Trophoblast cell (in vitro differentiated cells and primary cell): ENCODE measurements at regions not wholly inside any gene's neighbourhood (a gene's known extent, or its start where the extent isn't known, plus 50 kb on each side); places are given as distances from the start of the nearest gene placed in this dataset.

Experiments used
- DNase-seq, 2 donors: peaks; one replicate each; pipeline ENCODE4 v3.0.0-alpha.2; 2016
- H2AFZ ChIP-seq: 2 replicates; pipeline ENCODE4 v1.6.1; 2013; ENCODE audit warnings: low read length, moderate library complexity, mild to moderate bottlenecking; ENCODE audit not compliant: insufficient read depth, poor library complexity
- H2AK5ac ChIP-seq: 2 replicates; pipeline ENCODE4 v1.6.1; 2013; ENCODE audit warnings: mild to moderate bottlenecking, low read length
- H2BK120ac ChIP-seq: 2 replicates; pipeline ENCODE4 v1.6.1; 2013; ENCODE audit warnings: low read length, mild to moderate bottlenecking, moderate library complexity; ENCODE audit not compliant: insufficient read depth, poor library complexity
- H2BK12ac ChIP-seq: 2 replicates; pipeline ENCODE4 v1.6.1; 2013; ENCODE audit warnings: mild to moderate bottlenecking, low read length, moderate library complexity
- H2BK5ac ChIP-seq: 2 replicates; pipeline ENCODE4 v1.6.1; 2013; ENCODE audit warnings: low read length, low read depth, moderate library complexity, mild to moderate bottlenecking; ENCODE audit not compliant: poor library complexity
- H3K14ac ChIP-seq: 2 replicates; pipeline ENCODE4 v1.6.1; 2013; ENCODE audit warnings: mild to moderate bottlenecking, low read length
- H3K18ac ChIP-seq: 2 replicates; pipeline ENCODE4 v1.6.1; 2013; ENCODE audit warnings: mild to moderate bottlenecking, low read length
- H3K23ac ChIP-seq: 2 replicates; pipeline ENCODE4 v1.6.1; 2013; ENCODE audit warnings: low read length
- H3K27ac ChIP-seq: 2 replicates; pipeline ENCODE4 v1.5.1; 2013; ENCODE audit warnings: low read depth, mild to moderate bottlenecking, inconsistent platforms, low read length, moderate library complexity
- H3K27me3 ChIP-seq: 2 replicates; pipeline ENCODE4 v1.6.1; 2013; ENCODE audit warnings: inconsistent platforms, mild to moderate bottlenecking, low read length, moderate library complexity; ENCODE audit not compliant: insufficient read depth
- H3K36me3 ChIP-seq, 2 experiments: 1 replicate in 1 of 2; 2 replicates in 1 of 2; pipeline ENCODE4 v1.6.1; 2013; ENCODE audit warnings: low read length in 2 of 2, mild to moderate bottlenecking in 2 of 2, moderate library complexity in 1 of 2; ENCODE audit not compliant: insufficient read depth in 2 of 2, control insufficient read depth in 1 of 2
- H3K4ac ChIP-seq: 2 replicates; pipeline ENCODE4 v1.6.1; 2013; ENCODE audit warnings: low read depth, mild to moderate bottlenecking, low read length, moderate library complexity
- H3K4me1 ChIP-seq, 2 experiments: 1 replicate in 1 of 2; 2 replicates in 1 of 2; pipeline ENCODE4 v1.6.1; 2013; ENCODE audit warnings: low read length in 2 of 2, mild to moderate bottlenecking in 2 of 2, moderate library complexity in 1 of 2; ENCODE audit not compliant: insufficient read depth in 2 of 2, control insufficient read depth in 1 of 2
- H3K4me2 ChIP-seq: 2 replicates; pipeline ENCODE4 v1.6.1; 2013; ENCODE audit warnings: inconsistent platforms, mild to moderate bottlenecking, low read length, moderate library complexity
- H3K4me3 ChIP-seq: 2 replicates; pipeline ENCODE4 v1.5.1; 2013; ENCODE audit warnings: mild to moderate bottlenecking, low read depth, low read length, inconsistent platforms
- H3K79me1 ChIP-seq: one replicate; pipeline ENCODE4 v1.6.1; 2013; ENCODE audit warnings: low read length
- H3K79me2 ChIP-seq: 2 replicates; pipeline ENCODE4 v1.6.1; 2013; ENCODE audit warnings: low read length, mild to moderate bottlenecking; ENCODE audit not compliant: control insufficient read depth, insufficient read depth, poor library complexity
- H3K9ac ChIP-seq: 2 replicates; pipeline ENCODE4 v1.6.1; 2013; ENCODE audit warnings: mild to moderate bottlenecking, low read length
- H3K9me3 ChIP-seq: 2 replicates; pipeline ENCODE4 v1.6.1; 2013; ENCODE audit warnings: low read depth, mild to moderate bottlenecking, control low read depth, inconsistent platforms, low read length; ENCODE audit not compliant: insufficient read depth
- H4K12ac ChIP-seq: 2 replicates; pipeline ENCODE4 v1.6.1; 2013; ENCODE audit warnings: low read depth, mild to moderate bottlenecking, low read length, moderate library complexity
- H4K8ac ChIP-seq: 2 replicates; pipeline ENCODE4 v1.6.1; 2013; ENCODE audit warnings: low read depth, mild to moderate bottlenecking, low read length, moderate library complexity
- H4K91ac ChIP-seq: one replicate; pipeline ENCODE4 v1.6.1; 2013; ENCODE audit warnings: low read depth, mild to moderate bottlenecking, low read length, moderate library complexity
- WGBS: extraction: QIAGEN DNeasy Blood & Tissue Kit; methylation state at CpG from one replicate; pipeline ENCODE4 v1.1.7; 2013; ENCODE audit warnings: missing lambda C conversion rate; ENCODE audit not compliant: insufficient read length, insufficient coverage; ENCODE audit errors: extremely low coverage; 5-methylcytosine and 5-hydroxymethylcytosine counted together

GRCh38 chr2:220663065-220663464 is 909.0 kb downstream of the EPHA4 start:
- H2AK5ac ChIP-seq, result no peak overlapping the region
- H3K9ac ChIP-seq, result no peak overlapping the region
- no peak overlapping the region for H3K4me3 ChIP-seq
- no peaks in the 10 kb centered on the region for H3K79me1 ChIP-seq
- no peaks in the 10 kb centered on the region for H3K36me3 ChIP-seq
- H4K12ac ChIP-seq, result no peak overlapping the region
- DNase-seq, result no peak
- H2BK120ac ChIP-seq, result no peak overlapping the region
- no peaks in the 10 kb centered on the region for H3K79me2 ChIP-seq
- no peak overlapping the region for H3K4ac ChIP-seq
- no peak overlapping the region for H3K23ac ChIP-seq
- no peak overlapping the region for H3K14ac ChIP-seq
- no peak overlapping the region for H4K91ac ChIP-seq
- H3K18ac ChIP-seq, result no peak overlapping the region
- H3K27me3 ChIP-seq, result no peaks in the 10 kb centered on the region
- no peak overlapping the region for H3K4me2 ChIP-seq
- H4K8ac ChIP-seq, result no peak overlapping the region
- H3K4me1 ChIP-seq, result peaks cover 0 to 1% of the 10 kb centered on the region in 2 experiments
- H3K9me3 ChIP-seq, result no peaks in the 10 kb centered on the region
- no peak overlapping the region for H2BK5ac ChIP-seq
- no peak overlapping the region for H2AFZ ChIP-seq
- no peak overlapping the region for H2BK12ac ChIP-seq
- H3K27ac ChIP-seq, result no peak overlapping the region

- Histone ChIP-seq H3K79me1 (no peaks in the 10 kb centered on the region), H2AFZ (no peak overlapping the region), H2BK5ac (no peak overlapping the region), H3K14ac (no peak overlapping the region), H4K8ac (no peak overlapping the region), H3K27me3 (no peaks in the 10 kb centered on the region), H3K4ac (no peak overlapping the region), H3K27ac (no peak overlapping the region), H3K18ac (no peak overlapping the region), H3K9me3 (no peaks in the 10 kb centered on the region), H4K12ac (no peak overlapping the region), H3K36me3 (no peaks in the 10 kb centered on the region), H3K9ac (no peak overlapping the region), H3K4me2 (no peak overlapping the region), H3K79me2 (no peaks in the 10 kb centered on the region), H3K4me3 (no peak overlapping the region), H3K23ac (no peak overlapping the region), H2BK12ac (no peak overlapping the region), H2BK120ac (no peak overlapping the region), H3K4me1 (peaks cover 0 to 1% of the 10 kb centered on the region in 2 experiments), H2AK5ac (no peak overlapping the region), H4K91ac (no peak overlapping the region)
- WGBS, result no CpG with 5 or more reads among the region's 8 CpGs
- DNase-seq, result peak in 1 of 2 donors; percentile 13
Measured at GRCh38 chr2:220664272-220665107, 907.6 kb downstream of the EPHA4 start.

- peaks cover 0 to 1% of the 10 kb centered on the region in 2 experiments for H3K4me1 ChIP-seq
- no peak overlapping the region for H4K91ac ChIP-seq
- H3K9ac ChIP-seq, result no peak overlapping the region
- H3K79me2 ChIP-seq, result no peaks in the 10 kb centered on the region
- no peak overlapping the region for H3K4ac ChIP-seq
- no peak overlapping the region for H3K4me3 ChIP-seq
- H3K9me3 ChIP-seq, result no peaks in the 10 kb centered on the region
- no peak overlapping the region for H2BK5ac ChIP-seq
- no peak for DNase-seq
- H3K4me2 ChIP-seq, result no peak overlapping the region
- no peak overlapping the region for H2BK120ac ChIP-seq
- H3K23ac ChIP-seq, result no peak overlapping the region
- WGBS, result no CpG with 5 or more reads among the region's 3 CpGs
- H4K12ac ChIP-seq, result no peak overlapping the region
- H2BK12ac ChIP-seq, result no peak overlapping the region
- no peaks in the 10 kb centered on the region for H3K27me3 ChIP-seq
- H3K36me3 ChIP-seq, result no peaks in the 10 kb centered on the region
- no peak overlapping the region for H2AK5ac ChIP-seq
- no peak overlapping the region for H3K14ac ChIP-seq
- H4K8ac ChIP-seq, result no peak overlapping the region
- H3K18ac ChIP-seq, result no peak overlapping the region
- H3K27ac ChIP-seq, result no peak overlapping the region
- H3K79me1 ChIP-seq, result no peaks in the 10 kb centered on the region
- no peak overlapping the region for H2AFZ ChIP-seq
Measured at GRCh38 chr2:220665108-220665471, 907.0 kb downstream of the EPHA4 start.

- no peak overlapping the region for H3K4me2 ChIP-seq
- no peak overlapping the region for H3K18ac ChIP-seq
- H3K36me3 ChIP-seq, result no peaks in the 10 kb centered on the region
- no peak overlapping the region for H4K8ac ChIP-seq
- no peak overlapping the region for H2BK120ac ChIP-seq
- no peaks in the 10 kb centered on the region for H3K27me3 ChIP-seq
- 100% methylated on average over 1 of the region's 4 CpGs for WGBS
- no peaks in the 10 kb centered on the region for H3K4me1 ChIP-seq
- no peak overlapping the region for H3K4me3 ChIP-seq
- H3K9me3 ChIP-seq, result no peaks in the 10 kb centered on the region
- no peak overlapping the region for H2AFZ ChIP-seq
- no peak overlapping the region for H2BK5ac ChIP-seq
- H3K4ac ChIP-seq, result no peak overlapping the region
- no peak overlapping the region for H4K12ac ChIP-seq
- no peak overlapping the region for H3K27ac ChIP-seq
- H3K23ac ChIP-seq, result no peak overlapping the region
- H3K14ac ChIP-seq, result no peak overlapping the region
- no peak for DNase-seq
- H2BK12ac ChIP-seq, result no peak overlapping the region
- no peaks in the 10 kb centered on the region for H3K79me1 ChIP-seq
- H4K91ac ChIP-seq, result no peak overlapping the region
- H3K9ac ChIP-seq, result no peak overlapping the region
- no peaks in the 10 kb centered on the region for H3K79me2 ChIP-seq
- H2AK5ac ChIP-seq, result no peak overlapping the region
Measured at GRCh38 chr2:220669324-220669723, 902.8 kb downstream of the EPHA4 start.
